ENCODE measurements at regions not wholly inside any gene's neighbourhood (a gene's known extent, or its start where the extent isn't known, plus 50 kb on each side); places are given as distances from the start of the nearest gene placed in this dataset.

DNA sequence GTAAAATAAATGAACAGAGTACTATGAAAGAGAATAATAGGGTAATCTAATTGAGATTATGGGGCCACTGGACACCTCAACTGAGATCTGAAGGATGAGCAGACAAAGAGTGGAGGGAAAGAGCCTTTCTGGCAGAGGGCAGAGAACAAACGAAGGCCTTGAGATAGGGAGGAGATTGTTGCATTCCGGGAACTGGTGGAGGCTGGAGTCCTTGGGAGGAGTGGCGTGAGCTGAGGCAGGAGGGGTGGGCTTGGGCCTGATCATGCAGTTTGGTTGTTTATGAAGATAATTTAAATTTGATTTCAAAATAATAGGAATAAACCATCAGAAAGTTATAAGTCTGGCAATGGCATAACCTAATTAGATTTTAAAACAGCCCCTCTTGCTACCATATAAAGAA is 59.5 kb upstream of the GALNT15 start:
- no peak for DNase-seq

DNA sequence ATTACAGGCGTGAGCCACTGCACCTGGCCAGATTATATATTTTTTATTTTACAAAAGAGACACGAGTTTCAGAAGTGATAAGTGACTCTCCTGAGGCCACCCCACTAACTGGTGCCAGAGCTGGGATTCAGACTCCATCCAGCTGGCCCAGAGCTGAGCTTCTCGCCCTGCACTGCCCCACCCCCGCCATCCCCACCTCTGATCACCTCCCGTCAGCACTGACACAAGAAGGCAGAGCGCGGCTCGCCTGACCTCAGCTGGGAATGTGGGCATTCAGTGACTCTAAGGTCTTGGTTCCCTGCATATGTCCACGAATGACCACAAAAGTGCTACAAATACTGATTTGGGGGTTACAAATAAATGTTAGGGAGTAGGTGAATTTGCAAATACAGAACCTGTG is 56.1 kb upstream of the GALNT15 start:
- DNase-seq: no peak

DNA sequence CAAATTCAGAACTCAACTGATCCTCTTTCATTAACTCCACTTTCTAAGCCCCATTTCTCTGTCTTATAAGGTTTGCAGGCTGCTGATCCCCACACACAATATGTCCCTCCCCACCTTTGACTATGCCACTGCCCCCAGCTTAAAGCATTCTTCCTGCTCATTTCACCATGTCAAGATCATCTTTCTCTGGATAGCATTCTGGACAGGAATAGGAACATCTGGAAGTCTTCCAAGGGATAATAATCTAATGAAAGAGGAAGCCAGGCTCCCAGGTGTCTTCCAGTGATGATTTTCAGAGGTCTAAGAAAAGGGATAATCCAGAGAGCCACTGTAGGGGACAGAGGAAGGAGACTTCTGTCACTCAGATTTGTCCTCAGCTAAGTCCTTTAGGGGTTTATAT is 54.6 kb upstream of the GALNT15 start:
- no peak for DNase-seq

DNA sequence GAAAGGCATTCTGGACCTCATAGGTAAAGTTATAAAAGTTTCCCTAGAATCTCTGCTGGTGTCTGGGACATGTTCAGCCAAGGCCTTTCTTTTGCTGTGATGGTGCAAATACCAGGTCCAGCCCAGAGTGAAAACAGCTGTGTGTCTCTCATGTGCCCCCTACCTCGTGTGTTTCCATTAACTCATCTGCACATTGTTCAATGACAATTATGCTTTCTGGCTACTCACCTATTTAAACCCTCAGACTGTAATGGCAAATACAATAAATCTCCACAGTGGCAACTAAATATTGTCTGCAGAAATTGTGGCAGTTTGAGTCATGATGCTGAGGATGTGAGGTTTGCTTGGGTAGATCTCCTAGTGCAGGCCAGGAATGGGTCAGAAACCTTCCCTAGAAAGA is 53.1 kb upstream of the GALNT15 start:
- no peak for DNase-seq

DNA sequence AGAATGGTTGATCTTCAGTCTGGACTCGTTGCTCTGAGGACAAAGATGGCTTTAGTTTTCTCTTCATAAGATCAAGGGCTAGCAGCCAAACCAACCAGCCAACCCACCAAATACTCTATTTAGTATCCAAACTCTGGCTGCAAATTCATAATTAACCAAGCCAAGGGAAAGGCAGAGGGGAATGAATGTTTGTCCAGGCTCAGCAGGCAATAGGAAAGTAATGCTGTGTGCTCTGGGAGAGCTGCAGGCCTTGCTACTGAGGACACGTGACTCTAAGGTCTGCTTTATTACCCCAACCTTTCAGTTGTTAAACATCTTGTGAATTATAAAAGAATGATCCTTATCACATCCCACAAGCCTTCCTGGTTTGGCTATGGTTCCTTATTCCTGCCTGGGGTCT is 52.3 kb upstream of the GALNT15 start:
- no peak for DNase-seq

DNA sequence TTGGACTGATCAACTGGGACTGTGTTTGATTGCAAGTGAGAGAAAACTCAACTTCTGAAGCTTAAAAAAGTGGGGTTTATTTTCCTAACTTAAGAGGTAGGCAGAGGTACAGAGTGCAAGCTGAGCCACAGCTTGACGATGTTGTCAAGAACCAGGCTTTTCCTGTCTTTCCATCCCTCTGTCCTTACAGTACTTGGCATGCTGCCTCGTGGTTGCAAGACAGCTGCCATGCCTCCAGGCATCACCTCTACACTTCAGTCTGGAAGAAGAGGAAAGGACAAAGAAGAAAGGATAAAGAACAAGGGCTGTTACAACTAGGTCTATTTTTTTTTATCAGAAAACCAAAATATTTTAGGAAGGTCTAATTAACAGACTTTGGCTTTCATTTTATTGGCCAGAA is 51.8 kb upstream of the GALNT15 start:
- no peak for DNase-seq

DNA sequence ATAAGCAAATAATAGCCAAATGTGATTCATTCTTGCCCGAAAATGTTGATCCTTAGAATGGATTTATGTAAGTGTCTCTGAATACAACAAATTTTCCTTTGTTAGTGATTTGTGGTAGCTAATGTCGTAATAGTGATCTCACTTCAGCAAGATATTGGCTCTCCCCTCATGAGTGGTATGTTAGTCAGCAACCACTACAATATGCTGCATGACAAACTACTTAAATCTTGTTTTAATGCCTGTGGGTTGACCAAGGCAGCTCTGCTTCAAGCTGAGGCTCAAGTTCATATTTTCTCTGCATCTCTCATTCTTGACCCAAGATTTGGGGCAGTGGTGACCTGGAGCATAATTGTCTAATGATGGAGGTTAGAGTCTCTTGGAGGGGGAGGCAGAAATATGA is 49.8 kb upstream of the GALNT15 start:
- no peak for DNase-seq

Measured in stimulated activated CD4-positive, alpha-beta T cell treated with anti-CD3 and anti-CD28 coated beads, Interleukin-4, amount 100 ng/mL, for 4 hours (primary cell).